ENCODE measurements at regions not wholly inside any gene's neighbourhood (a gene's known extent, or its start where the extent isn't known, plus 50 kb on each side); places are given as distances from the start of the nearest gene placed in this dataset.

DNA sequence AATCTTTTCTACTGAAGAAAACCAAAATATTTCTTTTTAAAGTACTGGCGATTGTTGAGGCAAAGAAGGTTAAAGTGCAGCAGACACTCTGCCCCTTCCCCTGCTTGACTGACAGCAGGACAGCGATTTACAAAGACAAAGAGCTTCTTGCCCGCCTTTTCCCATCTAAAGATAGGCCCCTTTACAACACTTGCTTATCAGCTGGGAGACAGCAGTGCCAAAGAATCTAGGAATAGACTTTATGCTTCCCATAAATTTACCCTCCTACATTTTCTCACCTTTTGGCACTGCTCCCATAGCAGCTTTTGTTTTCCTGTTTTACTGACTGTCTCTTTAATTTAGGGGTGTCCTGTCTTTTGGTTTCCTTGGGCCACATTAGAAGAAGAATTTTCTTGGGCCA lies 824.1 kb downstream of the CCSER2 start:
- no peak for DNase-seq

DNA sequence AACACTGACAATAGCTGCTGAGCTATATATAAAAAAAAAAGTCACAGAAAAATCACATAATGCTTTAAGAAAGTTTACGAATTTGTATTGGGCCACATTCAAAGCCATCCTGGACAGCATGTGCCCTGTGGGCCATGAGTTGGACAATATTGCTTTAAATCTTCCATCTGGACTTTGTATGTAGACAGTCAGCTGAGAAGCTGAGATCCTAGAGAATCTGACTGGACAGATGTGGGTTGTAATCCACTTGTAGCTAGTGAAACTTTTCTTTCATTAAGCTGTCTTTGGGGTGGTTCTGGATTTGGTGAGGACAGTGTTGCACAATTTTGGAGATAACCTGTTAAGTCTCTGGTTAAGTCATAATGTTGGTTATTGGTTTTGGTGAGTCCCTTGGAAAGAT lies 824.5 kb downstream of the CCSER2 start:
- DNase-seq: no peak

DNA sequence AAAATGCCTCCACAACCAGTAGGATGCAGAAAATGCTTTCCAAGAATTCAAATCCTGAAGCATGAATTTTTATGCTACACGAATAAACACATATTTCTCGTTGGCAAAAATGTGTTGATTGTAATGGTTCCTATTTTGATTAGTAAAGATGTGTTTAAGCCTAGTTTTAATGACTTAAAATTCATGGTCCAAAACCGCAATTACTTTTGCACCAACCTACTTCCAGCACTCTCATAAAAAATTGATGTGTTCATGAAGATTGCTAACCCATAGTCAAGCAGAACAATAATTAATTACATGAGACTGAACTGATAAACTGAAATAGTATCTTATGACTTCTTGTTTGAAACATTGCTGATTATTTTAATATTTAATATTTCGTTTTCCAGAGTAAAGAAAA lies 828.8 kb downstream of the CCSER2 start:
- no peak for DNase-seq

DNA sequence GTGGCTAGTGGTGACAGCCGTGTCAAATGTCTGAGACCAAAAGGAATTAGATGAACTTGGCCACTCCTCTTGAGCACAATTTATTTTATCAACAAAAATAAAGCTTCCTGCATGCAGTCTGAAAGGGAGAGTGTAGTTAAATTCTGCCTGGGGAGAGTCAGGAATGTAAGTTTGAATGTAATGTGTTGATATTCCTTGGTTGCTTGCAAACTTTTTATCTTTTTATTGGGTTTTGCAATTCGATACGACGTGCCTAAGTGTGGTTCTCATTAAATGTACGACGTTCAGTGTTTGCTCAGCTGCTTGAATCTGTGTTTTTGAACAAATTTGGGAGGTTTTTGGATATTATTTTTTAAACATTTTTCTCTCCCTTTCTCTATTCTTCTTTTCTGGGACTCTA lies 839.9 kb downstream of the CCSER2 start:
- no peak for DNase-seq

DNA sequence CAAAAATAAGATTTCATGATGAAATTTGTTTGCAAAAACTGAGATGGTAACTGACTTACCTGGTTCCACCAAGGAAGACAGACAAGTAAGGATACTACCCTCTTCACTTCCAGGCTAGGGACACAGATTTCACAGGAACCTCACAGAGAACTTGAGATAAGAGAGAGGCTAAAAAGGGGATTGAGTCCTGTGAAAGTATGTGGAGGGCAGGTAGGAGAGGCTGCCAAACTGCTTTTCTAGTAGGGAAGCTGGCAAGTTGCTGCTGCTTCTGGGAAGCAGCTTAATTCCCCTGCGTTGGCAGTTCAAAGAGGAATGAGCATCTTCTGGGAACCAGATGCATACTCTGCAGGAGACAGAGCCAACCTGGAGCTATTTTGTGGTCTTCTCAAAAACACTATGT lies 841.6 kb downstream of the CCSER2 start:
- no peak for DNase-seq

DNA sequence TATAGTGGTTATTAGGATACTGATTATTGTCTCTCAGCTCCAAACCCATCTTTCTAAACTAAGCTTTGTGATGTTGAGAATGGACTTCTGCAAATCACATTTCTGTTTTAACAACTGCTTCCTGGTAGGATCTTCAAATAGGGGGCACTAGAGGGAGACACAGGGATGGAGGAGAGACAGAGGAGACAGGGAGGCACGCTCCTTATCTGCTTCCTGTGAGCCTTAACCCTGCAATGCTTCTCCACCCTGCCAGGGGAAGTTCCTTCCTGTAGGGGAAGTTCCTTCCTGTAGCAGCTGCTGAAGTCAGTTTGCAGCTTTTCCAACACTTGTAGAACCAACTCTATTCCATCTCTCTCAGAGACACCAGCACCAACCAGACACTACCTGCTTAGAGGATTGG lies 847.2 kb downstream of the CCSER2 start:
- no peak for DNase-seq

DNA sequence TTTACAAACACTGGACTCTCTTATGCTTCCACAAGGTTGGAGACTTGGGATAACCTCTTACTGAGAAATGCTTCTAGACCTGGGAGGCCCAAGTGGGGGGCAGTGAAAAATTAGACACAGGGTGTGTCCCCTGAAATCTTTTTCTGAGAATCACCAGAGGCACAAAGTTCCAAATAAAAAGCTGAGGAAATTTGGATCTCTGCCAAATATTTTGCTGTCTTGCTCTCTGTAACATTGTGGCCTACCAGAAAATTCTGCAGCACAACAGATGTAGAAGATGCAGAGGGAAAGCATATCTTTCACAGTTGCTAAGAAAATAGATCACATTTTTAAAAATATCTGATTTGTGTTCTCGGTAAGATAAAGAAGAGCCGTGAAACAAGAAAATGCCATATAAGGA lies 849.4 kb downstream of the CCSER2 start:
- no peak for DNase-seq

DNA sequence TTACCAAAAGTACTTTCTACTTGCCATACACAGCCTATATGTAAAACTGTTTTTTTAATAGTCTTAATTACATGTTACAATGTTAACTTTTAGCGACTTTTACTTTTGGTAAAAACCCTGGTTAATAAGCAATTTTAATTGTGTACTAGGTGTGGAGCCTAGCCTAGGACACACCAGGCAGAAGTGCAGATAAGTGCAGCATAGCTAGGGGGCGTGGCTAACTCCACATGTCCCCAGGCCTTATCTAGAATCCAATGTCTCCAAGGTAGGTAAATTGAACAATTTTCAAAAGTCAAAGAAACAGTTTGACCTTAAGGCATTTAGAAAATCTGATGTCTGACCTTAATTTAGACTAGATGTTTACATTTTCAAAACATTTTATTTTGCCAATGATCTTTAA lies 858.7 kb downstream of the CCSER2 start:
- DNase-seq: no peak

DNA sequence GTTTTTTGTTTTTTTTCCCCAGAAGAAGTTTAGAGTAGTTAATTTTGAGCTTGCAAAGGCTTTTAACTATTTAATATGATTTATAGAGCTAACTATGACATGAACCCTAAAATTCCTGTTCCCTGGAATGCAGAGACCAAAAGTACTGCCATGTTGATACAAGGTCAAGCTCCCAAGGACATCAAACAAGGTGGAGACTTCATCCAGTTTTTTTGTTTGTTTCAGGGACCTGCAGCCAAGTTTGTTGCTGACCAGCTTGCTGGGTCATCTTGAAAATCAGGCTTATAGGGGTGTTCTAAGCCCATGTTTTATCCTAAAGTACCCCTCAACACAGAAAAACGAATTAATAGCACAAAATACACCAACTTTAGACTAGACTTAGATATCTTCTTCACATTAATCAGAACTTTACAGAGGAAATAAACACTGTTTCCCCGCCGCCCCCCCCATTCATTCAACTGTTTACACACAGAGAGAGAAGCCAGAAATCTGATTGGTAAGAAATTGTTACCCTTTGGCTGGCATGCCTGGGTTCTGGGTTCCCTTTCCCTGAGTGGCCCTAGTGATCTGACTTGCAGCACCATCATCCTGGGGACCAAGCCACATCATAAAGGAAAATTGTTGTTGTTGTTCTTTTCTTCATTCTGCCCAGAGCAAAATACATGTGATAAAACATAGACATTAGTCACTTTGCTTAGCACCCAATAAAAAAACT lies 860.5 kb downstream of the CCSER2 start:
- DNase-seq: no peak

DNA sequence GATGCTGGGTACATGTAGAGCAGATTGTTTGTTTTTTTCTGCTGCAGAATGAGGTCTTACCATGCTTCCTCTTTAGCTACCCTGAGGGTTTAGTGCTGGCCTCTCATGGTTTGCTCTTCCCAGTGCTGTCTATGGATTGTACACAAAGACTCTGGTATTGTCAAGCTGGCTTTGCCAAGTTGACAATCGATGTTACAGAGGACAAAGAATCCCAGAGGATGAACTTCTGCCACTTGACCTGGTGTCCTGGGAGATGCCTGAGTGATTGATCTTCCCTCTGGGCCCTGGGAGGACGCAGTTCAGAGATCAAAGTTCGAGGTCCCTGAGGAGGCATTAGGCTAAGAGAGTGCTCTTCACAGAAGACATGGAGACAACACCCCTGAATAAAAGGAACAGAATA lies 865.4 kb downstream of the CCSER2 start:
- DNase-seq: no peak

DNA sequence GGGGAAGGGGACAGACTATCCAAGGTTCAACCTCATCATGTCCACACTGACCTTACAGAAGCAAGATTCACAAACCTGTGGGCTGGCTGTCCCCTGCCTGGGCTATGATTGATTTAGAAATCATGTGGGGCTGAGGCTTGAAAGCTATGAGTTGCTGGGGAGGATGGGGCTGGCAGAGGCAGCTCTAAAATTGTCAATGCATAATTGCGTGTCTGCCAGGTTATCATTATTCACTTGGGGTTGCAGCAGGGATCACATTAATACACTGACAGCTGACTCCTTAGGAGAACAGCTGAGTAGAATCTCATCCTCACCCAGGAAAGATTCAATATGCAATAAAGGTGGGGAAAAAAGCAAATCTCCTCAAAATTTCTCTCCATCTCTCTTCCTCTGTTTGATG lies 866.3 kb downstream of the CCSER2 start:
- DNase-seq: no peak

DNA sequence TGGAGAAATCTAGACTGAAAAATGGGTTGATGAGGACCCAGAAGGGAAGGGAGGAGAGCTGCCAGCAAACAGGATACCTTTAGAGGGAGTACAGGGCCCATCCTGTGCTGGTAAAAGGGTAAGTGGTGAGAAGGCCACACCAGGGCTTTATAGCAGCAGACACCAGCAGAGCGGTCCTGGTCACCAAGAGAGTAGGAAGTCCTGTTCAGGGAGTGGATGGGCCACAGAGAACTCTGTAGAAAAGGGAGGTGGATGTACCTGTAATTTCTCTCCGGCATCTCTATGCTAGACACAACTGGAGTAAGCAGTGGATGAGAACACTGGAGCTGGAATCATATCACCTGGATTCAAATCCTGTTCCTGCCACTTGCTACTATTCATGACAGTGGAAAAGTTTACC lies 867.2 kb downstream of the CCSER2 start:
- DNase-seq: no peak

DNA sequence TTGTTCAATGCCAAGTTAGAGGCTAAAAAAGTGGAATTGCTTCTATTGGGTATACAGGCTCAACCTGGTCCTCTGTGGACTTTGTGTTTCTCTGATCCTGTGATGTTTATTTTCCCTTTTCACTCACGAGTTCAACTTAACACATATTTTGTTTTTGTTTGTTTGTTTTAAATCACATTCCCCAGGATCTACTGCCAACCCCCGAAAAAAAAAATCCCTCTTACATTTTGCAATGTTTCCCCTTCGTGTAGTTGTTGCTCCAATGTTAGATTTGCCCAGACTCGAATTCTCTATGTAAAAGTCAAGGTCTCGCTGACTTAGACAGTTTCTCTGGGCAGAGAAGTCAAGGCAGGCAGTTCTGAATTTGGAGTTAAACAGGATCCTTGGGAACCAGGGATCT lies 876.4 kb downstream of the CCSER2 start:
- DNase-seq: no peak

DNA sequence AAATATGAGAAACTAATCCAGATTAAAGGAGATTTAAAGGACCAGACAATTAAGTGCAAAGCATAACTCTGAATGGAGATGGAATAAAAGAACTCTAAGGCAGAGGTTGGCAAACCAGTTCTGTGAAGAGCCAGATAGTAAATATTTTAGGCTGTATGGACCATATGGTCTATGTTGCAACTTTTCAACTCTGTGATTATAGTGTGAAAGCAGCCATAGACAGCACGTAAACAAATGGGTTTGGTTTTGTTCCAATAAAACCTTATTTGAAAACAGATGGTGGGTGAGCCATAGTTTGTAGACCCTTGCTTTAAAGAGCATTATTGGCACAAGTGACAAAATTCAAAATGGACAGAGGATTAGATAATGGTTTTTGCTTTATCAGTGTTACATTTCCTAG lies 884.1 kb downstream of the CCSER2 start:
- no peak for DNase-seq

DNA sequence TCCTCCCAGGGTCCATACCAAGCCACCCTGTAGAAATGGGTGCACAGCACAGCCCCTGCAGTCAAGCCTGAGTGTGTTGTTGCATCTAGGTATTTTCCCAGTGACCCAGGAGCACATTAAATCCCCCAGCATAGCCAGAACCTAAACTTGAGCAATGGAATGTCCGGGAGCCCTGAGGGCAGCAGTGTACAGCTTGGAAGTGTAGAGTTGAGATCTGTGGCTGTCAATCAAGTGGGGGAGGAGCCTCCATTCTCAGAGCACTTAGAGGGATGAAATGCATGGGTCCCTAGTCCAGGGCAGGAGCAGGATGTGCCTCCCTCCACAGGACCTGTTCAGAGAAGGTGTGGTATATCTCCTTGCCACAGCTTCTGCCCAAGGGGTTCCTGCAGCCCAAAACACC lies 885.1 kb downstream of the CCSER2 start:
- no peak for DNase-seq

DNA sequence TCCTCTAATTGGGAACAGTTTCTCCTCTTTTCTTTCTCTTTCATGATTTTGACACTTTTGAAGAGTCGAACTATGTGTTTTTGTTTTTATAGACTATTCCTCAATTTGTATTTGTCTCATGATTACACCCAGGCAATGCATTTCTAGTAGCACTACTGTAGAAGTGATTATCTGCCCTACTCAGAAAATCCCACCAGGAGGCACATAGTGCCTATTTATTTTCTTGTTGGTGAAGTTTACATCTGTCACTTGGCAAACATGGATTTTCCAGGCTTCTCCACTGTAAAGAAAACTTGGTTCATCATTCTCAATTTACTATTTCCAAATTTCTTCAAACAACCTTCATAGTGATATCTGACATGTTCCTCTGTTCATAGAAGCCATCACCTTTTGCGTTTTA lies 893.9 kb downstream of the CCSER2 start:
- no peak for DNase-seq

DNA sequence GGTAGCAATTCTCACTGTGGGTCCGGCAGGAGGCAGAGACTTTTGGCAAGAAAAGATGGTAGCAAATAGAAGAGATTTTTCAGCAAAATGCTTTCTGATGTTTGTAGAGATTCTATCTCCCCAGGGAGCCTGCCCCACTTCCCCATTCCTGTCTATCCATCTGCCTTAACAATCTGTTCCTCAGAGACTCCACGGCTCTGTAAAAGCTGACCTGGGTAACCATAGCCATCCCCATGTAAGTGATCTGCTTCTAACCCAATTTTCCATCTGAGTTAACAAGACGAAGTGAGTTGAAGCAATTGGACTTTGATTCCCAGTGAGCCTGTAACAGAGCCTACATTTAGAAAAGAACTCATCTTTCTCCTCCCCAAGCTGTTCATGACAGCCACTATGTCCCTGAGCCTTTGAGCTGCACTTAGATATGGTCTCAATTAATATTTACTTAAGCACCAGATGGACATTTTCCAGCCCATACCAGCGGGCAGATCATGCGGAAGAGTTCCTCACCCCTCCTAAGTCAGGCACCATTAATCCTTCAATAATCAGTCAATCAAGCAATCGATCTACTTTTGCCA lies 896.1 kb downstream of the CCSER2 start:
- no peak for DNase-seq

DNA sequence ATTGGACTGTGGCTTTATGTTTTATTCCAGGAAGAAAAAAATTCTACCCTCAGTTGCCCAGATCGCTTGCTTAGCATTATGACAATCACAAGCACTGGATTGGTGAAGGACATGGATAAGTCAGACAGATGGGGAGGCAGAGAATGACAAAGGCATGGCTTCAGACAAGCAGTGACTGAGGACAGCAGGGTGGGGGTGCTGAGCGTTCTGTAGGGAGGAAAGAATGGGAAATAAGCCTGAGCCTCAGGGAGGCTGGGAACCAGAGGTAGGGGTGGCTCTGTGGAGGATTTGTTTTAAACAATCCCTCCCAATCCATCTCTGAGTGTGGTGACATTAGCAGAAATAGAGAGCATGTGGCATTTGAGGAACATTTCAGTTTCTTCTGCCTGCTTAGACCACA lies 896.9 kb downstream of the CCSER2 start:
- no peak for DNase-seq

DNA sequence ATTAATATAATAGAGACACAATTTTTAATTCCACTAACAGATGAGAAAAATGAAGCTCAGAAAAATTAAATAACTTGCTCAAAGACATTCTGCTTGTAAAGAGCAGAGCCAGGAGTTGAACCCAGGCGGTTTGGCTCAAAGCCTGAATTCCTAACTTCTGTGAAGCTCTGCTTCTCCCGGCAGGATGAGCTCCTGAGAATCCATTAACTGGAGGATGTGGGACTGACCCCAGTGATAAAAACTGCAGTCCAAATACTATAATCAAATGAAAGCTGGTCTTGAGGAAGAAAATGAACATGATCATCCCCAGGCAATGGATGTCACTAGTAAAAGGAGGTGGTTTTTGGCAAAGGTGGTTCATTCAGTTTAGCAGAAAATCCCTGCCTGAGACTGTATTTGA lies 898.2 kb downstream of the CCSER2 start:
- DNase-seq: no peak

DNA sequence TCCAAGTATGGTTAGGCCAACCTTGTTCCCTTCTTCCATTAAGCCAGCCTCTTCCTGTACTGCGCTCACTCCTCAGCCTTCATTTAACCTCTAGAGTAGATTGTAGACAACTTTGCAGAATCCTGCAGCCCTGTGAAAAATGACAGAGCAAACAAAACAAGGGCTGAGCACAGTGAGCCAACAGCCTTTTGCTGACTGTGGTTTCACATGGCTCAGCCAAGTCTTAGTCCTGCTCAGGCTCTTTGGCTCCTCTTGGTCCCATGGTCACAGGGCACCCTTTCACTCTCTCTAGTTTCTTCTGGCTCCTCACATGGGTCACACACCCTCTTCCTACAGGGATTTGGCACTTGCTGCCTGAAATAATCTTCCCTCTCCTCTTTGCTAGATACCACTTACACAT lies 900.3 kb downstream of the CCSER2 start:
- DNase-seq: no peak

DNA sequence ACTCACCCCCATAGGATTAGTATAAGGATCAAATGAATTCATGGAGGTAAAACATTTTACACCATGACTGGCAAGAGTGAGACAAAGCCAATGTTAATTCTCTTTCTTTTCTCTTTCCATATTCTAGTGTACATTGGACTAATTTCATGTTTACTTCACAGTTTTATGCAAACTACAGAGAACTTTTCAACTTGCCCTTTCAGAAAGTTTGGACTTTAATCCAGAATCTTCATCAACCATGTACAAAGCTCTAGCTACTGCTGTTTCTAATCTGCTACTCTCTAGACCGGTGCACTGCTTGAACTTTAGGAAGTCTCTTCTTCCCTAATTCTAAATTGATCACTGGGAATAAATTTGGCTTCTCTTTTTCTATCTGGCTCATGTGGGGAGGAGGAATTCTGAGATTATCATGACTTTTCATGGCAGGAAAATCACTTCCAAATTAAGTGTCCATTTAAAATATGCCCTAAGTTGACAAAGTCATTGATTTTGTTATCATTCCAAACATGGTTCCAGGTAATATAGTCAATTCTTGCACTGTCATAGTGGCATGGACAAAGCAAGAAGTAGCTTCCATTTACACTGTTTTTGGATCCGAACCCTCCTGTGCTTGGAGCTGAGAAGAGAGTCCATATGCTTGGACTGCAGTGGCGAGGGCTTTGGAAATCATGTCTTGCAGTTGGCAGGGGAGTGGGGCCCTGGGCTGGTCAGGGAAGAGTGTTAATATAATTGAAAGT lies 903.3 kb downstream of the CCSER2 start:
- no peak for DNase-seq

DNA sequence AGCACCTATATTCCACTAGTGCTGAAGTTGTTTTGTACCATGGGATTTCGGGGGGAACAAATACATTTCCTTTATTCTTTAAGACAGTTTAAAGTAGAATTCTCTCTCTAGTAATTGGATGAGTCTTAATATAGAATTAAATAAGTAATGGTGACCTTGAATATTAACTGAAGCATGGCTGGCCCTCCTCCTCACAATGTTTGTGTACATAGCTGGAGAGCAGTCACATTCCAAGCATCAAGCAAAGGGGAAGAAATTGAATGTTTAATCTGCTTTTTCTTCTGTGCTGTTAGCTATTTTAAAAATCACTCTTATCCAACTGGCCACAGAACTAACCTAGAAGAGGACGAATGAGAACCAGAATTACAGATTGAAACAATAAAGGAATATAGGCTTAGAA lies 906.9 kb downstream of the CCSER2 start:
- DNase-seq: no peak

DNA sequence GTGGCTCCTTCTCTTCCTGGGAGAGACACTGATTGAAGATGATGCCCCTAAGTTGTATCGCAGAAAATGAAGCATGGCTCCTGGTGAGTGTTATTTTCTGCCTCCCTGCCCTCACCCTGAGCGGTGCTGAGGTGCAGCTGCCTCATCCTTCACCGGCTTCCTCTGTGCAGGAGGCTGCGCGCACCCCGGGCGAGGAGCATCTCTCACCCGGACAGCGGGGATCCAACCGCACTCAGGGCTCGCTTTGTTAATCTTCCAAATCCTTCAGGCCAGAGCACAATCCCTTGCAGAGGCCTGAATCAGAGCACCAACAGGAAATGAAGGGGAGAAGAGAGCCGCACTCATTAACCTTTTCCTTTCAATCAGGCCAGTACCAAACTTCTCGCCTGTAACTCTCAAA lies 910.3 kb downstream of the CCSER2 start:
- no peak for DNase-seq

DNA sequence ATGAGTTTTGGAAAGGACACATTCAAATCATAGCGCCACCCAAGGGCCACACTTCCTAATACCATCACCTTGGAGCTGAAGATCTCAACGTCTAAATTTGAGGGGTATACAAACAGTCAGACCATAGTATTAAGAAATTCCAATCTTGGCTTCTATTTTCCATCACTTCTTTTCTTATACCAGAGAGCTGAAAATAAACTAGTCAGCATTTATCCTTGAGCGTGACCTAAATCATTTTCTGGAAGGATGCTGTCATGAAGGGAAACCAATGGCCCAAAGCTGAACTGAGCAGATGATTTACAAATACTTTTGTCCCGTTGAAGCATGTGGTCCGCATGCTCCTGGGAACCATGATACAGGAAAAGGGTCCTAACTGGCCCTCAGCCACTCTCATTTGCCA lies 921.9 kb downstream of the CCSER2 start:
- no peak for DNase-seq

DNA sequence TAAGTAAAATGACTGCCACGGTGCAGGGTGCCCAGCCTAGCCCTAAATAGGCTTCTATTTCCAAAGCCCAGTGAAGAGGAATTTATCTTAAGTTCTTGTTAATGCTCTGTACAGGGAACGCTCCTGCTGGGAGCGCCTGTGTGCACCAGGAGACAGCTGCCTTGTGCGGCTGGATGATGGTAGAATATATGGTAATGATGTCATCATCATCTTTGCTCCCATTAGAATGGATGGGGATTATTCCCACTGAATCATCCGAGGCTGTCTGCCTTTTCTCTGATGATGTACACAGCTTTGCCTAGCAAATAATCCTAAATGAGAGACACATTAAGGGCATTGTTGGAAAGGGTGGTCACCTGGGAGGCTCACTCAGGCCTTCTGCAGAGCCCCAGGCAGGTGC lies 928.1 kb downstream of the CCSER2 start:
- DNase-seq: no peak

Data from CD4-positive, alpha-beta T cell treated with Interleukin-21 for 1 hour (primary cell).